ENCODE measurements at regions not wholly inside any gene's neighbourhood (a gene's known extent, or its start where the extent isn't known, plus 50 kb on each side); places are given as distances from the start of the nearest gene placed in this dataset.

GRCh38 chr3:106587551-106587950, 718.7 kb upstream of the CBLB start:
- Histone ChIP-seq H3K36me3 (ENCODE audit: control insufficient read depth, insufficient read depth, low read length) (no peaks in the 10 kb centered on the region), H3K4me3 (ENCODE audit: low read depth, low read length) (no peak overlapping the region), H3K27me3 (ENCODE audit: control insufficient read depth, insufficient read depth, low read length) (no peaks in the 10 kb centered on the region)
- TF ChIP-seq CTCF (IDR thresholded peaks at IDR 0.05; ENCODE audit: insufficient read depth, low read depth, low read length): no peak
- DNase-seq (ENCODE audit: low read depth): no peak
- POLR2A ChIA-PET: no interaction called here
- CTCF ChIA-PET: interaction anchor here (0.6 kb wide), 1 partner anchor 22 kb away, joined by 3 read pairs; no protein-coding TSS in a partner anchor

GRCh38 chr3:106588739-106589138, 719.9 kb upstream of the CBLB start:
- CTCF ChIA-PET: interaction anchor here (0.6 kb wide), 1 partner anchor 1593 kb away, joined by 3 read pairs; no protein-coding TSS in a partner anchor
- no peak for DNase-seq (ENCODE audit: low read depth)
- no peak for TF ChIP-seq CTCF (IDR thresholded peaks at IDR 0.05; ENCODE audit: insufficient read depth, low read depth, low read length)
- no peaks in the 10 kb centered on the region for H3K36me3 ChIP-seq (ENCODE audit: control insufficient read depth, insufficient read depth, low read length)
- POLR2A ChIA-PET: no interaction called here
- no peaks in the 10 kb centered on the region for H3K27me3 ChIP-seq (ENCODE audit: control insufficient read depth, insufficient read depth, low read length)
- no peak overlapping the region for H3K4me3 ChIP-seq (ENCODE audit: low read depth, low read length)

- no peak for DNase-seq (ENCODE audit: low read depth)
- H3K27me3 ChIP-seq (ENCODE audit: control insufficient read depth, insufficient read depth, low read length): no peaks in the 10 kb centered on the region
- H3K36me3 ChIP-seq (ENCODE audit: control insufficient read depth, insufficient read depth, low read length): no peaks in the 10 kb centered on the region
- POLR2A ChIA-PET: no interaction called here
- TF ChIP-seq CTCF (IDR thresholded peaks at IDR 0.05; ENCODE audit: insufficient read depth, low read depth, low read length): no peak
- H3K4me3 ChIP-seq (ENCODE audit: low read depth, low read length): no peak overlapping the region
- CTCF ChIA-PET: interaction anchor here (0.6 kb wide), 1 partner anchor 1594 kb away, joined by 3 read pairs; no protein-coding TSS in a partner anchor
Measured at GRCh38 chr3:106589311-106589942, 720.6 kb upstream of the CBLB start.

- TF ChIP-seq CTCF (IDR thresholded peaks at IDR 0.05; ENCODE audit: insufficient read depth, low read depth, low read length): no peak
- Histone ChIP-seq H3K27me3 (ENCODE audit: control insufficient read depth, insufficient read depth, low read length) (no peaks in the 10 kb centered on the region), H3K36me3 (ENCODE audit: control insufficient read depth, insufficient read depth, low read length) (no peaks in the 10 kb centered on the region), H3K4me3 (ENCODE audit: low read depth, low read length) (no peak overlapping the region)
- CTCF ChIA-PET: no interaction called here
- POLR2A ChIA-PET: no interaction called here
- no peak for DNase-seq (ENCODE audit: low read depth)
Measured at GRCh38 chr3:106590216-106590615, 721.4 kb upstream of the CBLB start.

- DNase-seq (ENCODE audit: low read depth): no peak
- Histone ChIP-seq H3K36me3 (ENCODE audit: control insufficient read depth, insufficient read depth, low read length) (no peaks in the 10 kb centered on the region), H3K27me3 (ENCODE audit: control insufficient read depth, insufficient read depth, low read length) (no peaks in the 10 kb centered on the region), H3K4me3 (ENCODE audit: low read depth, low read length) (no peak overlapping the region)
- POLR2A ChIA-PET: no interaction called here
- CTCF ChIA-PET: no interaction called here
- no peak for TF ChIP-seq CTCF (IDR thresholded peaks at IDR 0.05; ENCODE audit: insufficient read depth, low read depth, low read length)
Measured at GRCh38 chr3:106593381-106593780, 724.6 kb upstream of the CBLB start.
